ENCODE measurements at regions not wholly inside any gene's neighbourhood (a gene's known extent, or its start where the extent isn't known, plus 50 kb on each side); places are given as distances from the start of the nearest gene placed in this dataset.

- TF ChIP-seq NFRKB (IDR thresholded peaks at IDR 0.05) (no peak), BHLHE40 (IDR thresholded peaks at IDR 0.05; ENCODE audit: borderline replicate concordance) (no peak)
Measured at GRCh38 chr5:127995556-127995955, 88.0 kb upstream of the SLC12A2 start.
